ENCODE measurements at regions not wholly inside any gene's neighbourhood (a gene's known extent, or its start where the extent isn't known, plus 50 kb on each side); places are given as distances from the start of the nearest gene placed in this dataset.

DNA sequence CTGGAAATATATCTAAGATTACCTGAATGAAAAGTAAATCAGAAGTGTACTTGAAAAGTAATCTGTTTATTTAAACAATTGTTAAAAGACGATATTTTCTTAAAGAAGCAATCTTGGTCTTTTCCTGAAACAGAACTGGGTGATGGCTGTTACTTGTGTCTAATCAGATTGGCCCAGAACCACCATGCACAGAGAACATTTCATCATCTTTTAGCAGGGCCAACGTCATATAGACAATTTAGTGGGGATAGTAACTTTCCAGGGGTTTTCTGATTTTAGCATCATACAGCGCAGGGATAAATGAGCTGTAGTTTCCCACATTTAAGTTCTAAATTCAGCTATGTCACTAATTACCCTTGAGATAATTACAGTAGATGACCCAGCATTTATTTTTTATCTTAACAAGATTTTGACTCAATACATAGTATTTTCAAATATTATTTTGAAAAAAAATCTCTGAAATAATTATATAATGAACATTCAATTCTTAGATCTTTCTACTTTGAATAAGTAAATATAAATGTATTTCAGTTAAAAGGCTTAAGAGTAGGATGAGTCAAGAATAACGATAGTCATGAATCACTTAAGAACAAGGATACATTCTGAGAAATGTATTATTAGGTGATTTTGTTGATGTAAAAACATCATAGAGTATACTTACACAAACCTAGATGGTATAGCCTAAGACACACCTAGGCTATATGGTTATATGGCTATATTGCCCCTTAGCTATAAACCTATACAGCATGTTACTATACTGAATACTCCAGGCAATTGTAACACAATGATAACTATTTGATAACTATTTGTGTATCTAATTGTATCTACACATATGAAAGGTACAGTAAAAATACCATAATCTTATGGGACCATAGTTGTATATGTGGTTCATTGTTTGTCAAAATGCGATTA lies 103.8 kb upstream of the MME start:
- Histone ChIP-seq H3K4me3 (no peak overlapping the region), H3K27me3 (ENCODE audit: control insufficient read depth in 3 of 3, insufficient read depth in 3 of 3, low read length in 2 of 3) (no peaks in the 10 kb centered on the region), H3K27ac (ENCODE audit: low read depth in 1 of 2, low read length in 1 of 2) (no peak overlapping the region), H3K4me1 (ENCODE audit: control insufficient read depth in 5 of 5, insufficient read depth in 5 of 5, low read length in 5 of 5) (peaks cover 0 to 5% (median 0%) of the 10 kb centered on the region in 5 donors), H3K9me3 (ENCODE audit: control insufficient read depth in 4 of 4, insufficient read depth in 3 of 4, low read length in 3 of 4) (no peaks in the 10 kb centered on the region), H3K36me3 (ENCODE audit: control insufficient read depth in 4 of 4, insufficient read depth in 4 of 4, low read length in 4 of 4) (no peaks in the 10 kb centered on the region), H3K9ac (ENCODE audit: insufficient read depth in 1 of 2, low read length in 2 of 2) (no peak overlapping the region)
- WGBS, 2 donors = 77 to 87% methylated on average over 5 of the region's 5 CpGs
- TF ChIP-seq, protein P1, sequence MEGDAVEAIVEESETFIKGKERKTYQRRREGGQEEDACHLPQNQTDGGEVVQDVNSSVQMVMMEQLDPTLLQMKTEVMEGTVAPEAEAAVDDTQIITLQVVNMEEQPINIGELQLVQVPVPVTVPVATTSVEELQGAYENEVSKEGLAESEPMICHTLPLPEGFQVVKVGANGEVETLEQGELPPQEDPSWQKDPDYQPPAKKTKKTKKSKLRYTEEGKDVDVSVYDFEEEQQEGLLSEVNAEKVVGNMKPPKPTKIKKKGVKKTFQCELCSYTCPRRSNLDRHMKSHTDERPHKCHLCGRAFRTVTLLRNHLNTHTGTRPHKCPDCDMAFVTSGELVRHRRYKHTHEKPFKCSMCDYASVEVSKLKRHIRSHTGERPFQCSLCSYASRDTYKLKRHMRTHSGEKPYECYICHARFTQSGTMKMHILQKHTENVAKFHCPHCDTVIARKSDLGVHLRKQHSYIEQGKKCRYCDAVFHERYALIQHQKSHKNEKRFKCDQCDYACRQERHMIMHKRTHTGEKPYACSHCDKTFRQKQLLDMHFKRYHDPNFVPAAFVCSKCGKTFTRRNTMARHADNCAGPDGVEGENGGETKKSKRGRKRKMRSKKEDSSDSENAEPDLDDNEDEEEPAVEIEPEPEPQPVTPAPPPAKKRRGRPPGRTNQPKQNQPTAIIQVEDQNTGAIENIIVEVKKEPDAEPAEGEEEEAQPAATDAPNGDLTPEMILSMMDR (IDR thresholded peaks at IDR 0.05; ENCODE audit: control extremely low read depth, extremely low read depth) = no peak
- DNase-seq (peak in 1 of 3 donors; percentile 6), ATAC-seq (ENCODE audit: insufficient read depth, low FRiP score) (no peak)

DNA sequence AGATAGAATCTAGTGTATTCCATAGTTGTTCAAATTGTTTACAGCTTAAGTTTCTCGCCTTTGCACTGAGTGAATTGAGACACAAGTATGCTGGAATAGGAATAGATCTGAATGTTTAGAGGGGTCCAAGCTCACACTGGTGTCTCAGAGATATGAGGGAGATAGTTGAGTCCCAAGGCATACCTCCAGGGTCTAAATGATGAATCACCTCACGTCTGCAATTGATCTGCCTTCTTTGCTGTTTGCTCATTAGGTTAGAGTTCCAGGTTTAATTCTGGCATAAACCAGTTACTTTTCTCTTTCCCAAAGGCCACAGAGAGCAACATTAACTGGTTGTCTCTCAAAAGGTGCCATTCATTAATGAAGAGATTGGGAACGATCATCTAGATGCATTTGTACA lies 106.3 kb upstream of the MME start:
- H3K27me3 ChIP-seq (ENCODE audit: control insufficient read depth in 3 of 3, insufficient read depth in 3 of 3, low read length in 2 of 3) = no peaks in the 10 kb centered on the region
- 85 to 90% methylated on average over 3 of the region's 3 CpGs for WGBS, 2 donors

DNA sequence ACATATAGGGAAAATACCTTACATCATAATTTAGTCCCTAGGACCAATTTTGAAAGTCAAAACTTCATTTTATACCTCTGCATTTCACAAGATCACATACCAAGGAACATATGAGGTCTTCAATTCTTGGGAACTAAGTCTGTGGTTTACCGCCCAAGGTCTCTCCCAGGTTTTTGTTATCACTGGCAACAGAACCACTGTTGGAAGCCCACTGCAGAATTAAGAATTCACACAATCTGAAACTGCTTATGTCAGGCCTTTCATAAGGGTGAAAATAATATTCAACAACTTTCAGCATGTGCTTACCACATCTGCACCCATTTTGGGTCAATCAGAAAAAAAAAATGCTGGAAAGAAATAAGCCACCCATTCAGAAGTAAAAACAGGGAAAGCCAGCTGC lies 107.2 kb upstream of the MME start:
- H3K9ac ChIP-seq (ENCODE audit: insufficient read depth in 1 of 2, low read length in 2 of 2) = no peak overlapping the region
- no peaks in the 10 kb centered on the region for H3K27me3 ChIP-seq (ENCODE audit: control insufficient read depth in 3 of 3, insufficient read depth in 3 of 3, low read length in 2 of 3)
- H3K4me3 ChIP-seq = no peak overlapping the region
- no peaks in the 10 kb centered on the region for H3K36me3 ChIP-seq (ENCODE audit: control insufficient read depth in 4 of 4, insufficient read depth in 4 of 4, low read length in 4 of 4)
- DNase-seq (no peak), ATAC-seq (ENCODE audit: insufficient read depth, low FRiP score) (no peak)
- H3K4me1 ChIP-seq (ENCODE audit: control insufficient read depth in 5 of 5, insufficient read depth in 5 of 5, low read length in 5 of 5) = peaks cover 0 to 7% (median 0%) of the 10 kb centered on the region in 5 donors
- H3K27ac ChIP-seq (ENCODE audit: low read depth in 1 of 2, low read length in 1 of 2) = no peak overlapping the region
- TF ChIP-seq, protein P1 (IDR thresholded peaks at IDR 0.05; ENCODE audit: control extremely low read depth, extremely low read depth) = no peak
- 83 to 88% methylated on average over 1 of the region's 1 CpG for WGBS, 2 donors
- H3K9me3 ChIP-seq (ENCODE audit: control insufficient read depth in 4 of 4, insufficient read depth in 3 of 4, low read length in 3 of 4) = no peaks in the 10 kb centered on the region

More for the DNA sequence above, 106.3 kb upstream of the MME start:
- no peak overlapping the region for H3K9ac ChIP-seq (ENCODE audit: insufficient read depth in 1 of 2, low read length in 2 of 2)
- H3K9me3 ChIP-seq (ENCODE audit: control insufficient read depth in 4 of 4, insufficient read depth in 3 of 4, low read length in 3 of 4) = no peaks in the 10 kb centered on the region
- no peak overlapping the region for H3K27ac ChIP-seq (ENCODE audit: low read depth in 1 of 2, low read length in 1 of 2)
- peaks cover 0 to 7% (median 0%) of the 10 kb centered on the region in 5 donors for H3K4me1 ChIP-seq (ENCODE audit: control insufficient read depth in 5 of 5, insufficient read depth in 5 of 5, low read length in 5 of 5)
- no peak overlapping the region for H3K4me3 ChIP-seq
- ATAC-seq (ENCODE audit: insufficient read depth, low FRiP score) (no peak), DNase-seq (peak in 2 of 3 donors; percentile 6 to 8)
- TF ChIP-seq, protein P1 (IDR thresholded peaks at IDR 0.05; ENCODE audit: control extremely low read depth, extremely low read depth) = no peak
- no peaks in the 10 kb centered on the region for H3K36me3 ChIP-seq (ENCODE audit: control insufficient read depth in 4 of 4, insufficient read depth in 4 of 4, low read length in 4 of 4)
